RKO (cell line): ENCODE measurements at regions not wholly inside any gene's neighbourhood (a gene's known extent, or its start where the extent isn't known, plus 50 kb on each side); places are given as distances from the start of the nearest gene placed in this dataset.
"Not testable (repeated sequence)": the region's sequence is repeated elsewhere in the genome, so short reads cannot be mapped to it uniquely, and the experiment has no call there.

Experiments used
- DNase-seq: peaks from one replicate; pipeline ENCODE4 v3.0.0-alpha.2; 2016; ENCODE audit warnings: low spot score

DNA sequence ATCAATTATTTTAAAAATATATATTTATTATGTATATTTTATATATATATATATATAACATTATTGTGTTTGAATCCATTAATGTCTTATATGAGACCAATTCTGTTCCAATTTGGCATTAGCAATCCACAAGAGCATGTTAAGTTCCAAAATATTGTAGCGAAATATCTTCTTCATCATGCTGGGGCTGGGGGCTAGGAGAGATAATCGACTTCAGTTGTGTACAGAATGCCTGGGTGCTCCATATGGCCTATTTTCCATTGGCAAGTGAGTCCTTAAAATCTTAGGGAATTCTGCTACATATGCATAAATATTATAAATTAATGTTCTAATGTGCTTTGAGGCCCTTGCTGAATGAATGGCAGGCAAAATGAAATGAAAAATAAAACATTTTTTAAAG, 117.7 kb downstream of the PCDH7 start:
- DNase-seq: no peak

DNA sequence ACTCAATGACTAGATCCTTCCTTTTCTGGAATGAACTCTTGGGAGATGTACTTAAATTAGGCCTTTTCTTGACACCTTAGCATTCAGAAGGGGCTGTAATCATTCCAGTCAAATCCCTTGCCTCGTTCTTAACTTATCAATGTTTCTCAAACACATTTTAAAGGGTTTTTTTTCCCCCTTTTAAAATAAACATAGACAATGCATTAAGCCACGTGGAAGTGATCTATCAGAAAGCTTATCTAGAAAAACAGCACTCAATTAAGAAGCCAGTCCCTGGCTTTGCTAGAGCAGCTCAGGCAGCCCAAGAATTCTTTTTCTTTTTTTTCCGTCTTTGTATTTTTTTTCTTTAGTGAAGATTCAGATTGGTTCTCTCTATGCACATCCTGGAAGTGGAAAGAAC, 118.2 kb downstream of the PCDH7 start:
- DNase-seq: no peak

DNA sequence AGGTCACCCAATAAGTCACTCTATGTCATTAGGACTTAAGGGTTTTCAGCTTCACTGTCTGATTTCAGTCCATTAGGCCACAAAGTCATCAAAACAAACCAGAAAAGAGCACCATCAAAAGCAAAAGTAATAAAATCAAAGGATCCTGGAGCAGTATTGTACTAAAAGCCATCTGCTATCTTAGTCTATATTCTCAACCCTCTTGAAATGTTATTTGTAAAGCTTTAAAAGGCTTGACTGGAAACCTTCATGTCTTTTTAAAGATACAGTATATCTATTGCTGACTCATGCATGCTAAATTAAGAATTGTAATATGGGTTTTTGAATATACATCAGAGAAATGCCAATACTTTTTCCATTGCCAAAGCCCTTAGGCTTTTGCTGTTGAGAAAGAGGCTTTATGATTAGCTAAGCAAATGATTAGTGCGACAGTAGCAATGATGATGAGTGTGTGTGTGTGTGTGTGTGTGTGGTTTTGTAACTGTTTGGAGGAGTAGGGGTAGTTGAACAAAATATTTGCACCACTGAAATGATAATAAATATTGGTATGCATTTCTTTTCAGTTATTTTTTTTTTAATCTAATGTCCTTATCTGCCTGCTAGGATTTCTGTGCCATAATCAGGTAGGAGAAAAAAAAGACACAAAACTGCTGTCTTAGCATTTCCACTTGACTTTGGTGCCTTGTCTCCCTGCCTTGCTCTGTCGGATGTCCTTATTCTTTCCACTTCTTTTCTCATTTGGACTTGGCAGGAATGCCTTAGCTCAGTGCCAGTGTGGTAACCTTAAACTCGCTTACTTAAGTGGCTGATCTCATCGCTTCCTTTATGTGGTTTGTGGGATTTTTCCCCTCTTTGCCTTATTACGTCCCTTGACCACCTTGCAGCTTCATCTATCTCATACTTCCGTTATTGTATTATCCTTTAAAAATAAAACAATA, 119.7 kb downstream of the PCDH7 start:
- no peak for DNase-seq

DNA sequence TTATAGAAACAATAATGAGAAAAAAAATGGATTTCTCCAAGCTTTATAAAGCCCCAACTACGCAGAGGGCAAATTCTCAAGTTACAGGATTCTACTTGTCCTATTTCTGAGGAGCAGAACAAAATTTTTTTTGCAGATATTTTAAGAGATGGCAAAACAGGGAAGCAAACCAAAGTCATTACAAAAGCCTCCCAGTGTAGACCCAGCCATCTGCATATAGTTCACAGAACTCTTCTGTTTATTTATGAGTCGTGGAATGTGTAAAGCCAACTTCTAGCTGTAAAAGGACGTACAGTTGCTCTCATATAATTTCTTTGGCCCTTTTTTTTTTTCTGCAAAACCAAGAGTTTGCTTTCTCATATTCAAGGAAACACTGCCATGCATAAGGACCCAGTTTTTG, 120.4 kb downstream of the PCDH7 start:
- DNase-seq: no peak

DNA sequence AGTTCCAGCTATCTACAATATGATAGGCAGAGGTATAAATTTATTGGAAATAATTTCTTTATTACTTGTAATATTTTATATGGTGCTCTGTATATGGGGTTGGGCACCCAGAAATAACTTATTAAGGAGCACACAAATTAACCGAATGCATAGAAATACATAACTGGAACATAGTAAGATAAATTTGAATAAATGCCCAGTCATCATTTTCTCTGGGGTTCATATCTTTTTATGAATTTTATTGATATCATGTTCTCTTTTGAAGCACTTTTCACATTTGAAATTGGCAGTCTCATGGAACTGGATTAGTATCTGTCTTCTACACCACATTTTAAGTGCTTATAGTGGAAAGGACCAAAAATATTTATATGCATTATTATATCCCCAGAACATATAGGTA, 122.0 kb downstream of the PCDH7 start:
- DNase-seq: no peak

DNA sequence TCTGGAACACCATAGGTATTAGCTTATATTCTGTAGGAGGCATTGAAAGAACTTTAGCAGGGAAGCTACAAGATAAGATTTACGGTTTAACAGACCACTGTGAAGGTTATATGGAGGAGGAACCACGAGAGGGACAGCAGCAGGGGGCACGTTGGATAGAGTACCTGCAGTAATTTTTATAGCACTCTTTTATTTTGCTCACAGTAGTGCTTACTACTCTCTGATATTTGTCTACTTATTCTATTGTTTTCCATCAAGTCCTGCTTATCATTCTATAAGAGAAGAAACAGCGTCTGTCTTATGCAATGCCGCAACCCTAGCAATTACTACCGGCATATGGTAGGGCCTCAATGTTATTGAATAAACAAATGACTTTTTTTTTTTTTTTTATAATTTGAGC, 122.5 kb downstream of the PCDH7 start:
- DNase-seq: no peak

DNA sequence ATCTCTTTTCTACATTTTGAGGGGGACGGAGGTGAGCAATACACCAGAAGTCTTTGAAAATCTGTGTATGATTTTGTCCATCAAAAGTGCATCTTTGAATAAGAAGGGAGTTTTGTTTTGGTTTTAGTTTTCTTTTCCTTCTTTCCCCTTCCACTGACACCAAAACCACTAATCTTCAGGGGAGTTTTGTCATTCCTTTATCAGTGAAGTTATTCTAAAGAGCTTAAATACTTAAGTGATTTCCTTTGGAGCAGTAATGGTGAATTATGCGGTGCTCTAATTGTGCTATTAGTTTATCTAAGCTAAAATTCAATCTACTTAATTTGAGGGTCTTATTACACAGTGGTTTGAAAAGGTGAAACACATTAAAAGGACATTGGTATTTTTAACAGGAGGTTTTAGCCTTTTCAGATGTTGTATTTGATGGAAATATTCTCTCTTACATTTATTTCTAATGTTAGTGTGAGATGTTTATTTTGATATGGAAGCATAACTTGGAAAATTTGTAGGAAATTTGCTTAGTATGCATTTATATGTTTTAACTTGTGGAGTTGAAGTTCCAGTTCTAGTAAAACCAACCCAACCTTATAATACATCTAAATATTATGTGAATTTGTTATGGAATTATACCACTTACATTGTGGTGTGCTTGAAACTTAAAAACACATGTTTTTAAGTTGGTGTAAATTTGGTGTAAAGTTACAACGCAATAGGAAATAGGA, 124.9 kb downstream of the PCDH7 start:
- no peak for DNase-seq

DNA sequence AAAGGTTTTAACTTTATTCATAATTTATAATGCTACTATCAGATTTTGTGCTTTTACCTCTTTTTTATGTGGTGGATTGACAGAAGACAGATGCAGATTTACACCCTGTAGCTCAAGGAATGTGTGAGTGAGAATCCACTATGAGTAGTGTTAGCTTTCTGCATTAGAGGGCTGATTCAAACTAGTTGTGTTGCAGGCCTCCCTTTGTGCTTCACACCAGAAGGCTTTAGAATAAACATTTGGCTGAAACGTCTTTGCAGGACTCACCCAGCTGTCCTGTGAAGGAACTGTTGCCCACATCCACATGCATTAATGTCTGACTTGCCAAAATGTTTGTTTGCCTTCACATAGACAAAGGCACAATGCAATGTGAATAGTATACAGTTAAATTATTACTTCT, 127.0 kb downstream of the PCDH7 start:
- DNase-seq: no peak

DNA sequence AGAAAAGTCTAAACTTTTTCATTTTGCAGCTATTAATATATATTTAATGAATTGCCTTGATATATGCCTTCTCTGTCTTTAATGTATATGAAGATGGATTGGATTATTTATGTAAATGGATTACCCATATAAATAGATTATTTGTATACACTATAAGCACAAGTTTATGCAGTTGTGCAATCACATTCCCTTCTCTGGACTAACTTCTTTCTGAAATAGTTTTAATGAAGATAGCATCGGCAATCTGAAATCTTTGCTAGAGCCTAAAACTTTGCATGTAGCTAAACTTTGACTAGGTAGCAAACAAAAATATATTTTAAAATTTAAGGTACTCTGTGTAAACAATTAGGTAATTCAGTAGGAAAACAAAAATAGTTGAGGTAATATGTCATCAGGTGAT, 127.8 kb downstream of the PCDH7 start:
- no peak for DNase-seq

DNA sequence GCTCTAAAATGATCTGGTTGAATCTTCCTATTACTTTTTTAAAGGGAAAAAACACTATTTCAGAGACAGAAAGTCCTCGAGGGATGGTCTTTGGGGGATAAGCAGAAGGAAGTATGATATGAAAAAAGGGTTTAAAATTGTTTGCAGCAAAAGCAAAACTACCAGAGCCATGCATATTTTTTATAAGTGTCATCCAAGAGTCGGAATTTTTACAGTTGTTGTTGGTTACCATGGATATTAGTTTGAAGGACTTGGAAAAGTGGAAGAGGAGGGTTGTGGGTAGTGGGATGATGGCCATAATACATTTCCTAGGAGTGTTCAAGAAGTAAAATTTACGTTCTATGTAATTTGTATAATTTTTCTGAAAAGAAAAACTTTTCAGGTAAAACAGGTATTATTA, 134.4 kb downstream of the PCDH7 start:
- no peak for DNase-seq

DNA sequence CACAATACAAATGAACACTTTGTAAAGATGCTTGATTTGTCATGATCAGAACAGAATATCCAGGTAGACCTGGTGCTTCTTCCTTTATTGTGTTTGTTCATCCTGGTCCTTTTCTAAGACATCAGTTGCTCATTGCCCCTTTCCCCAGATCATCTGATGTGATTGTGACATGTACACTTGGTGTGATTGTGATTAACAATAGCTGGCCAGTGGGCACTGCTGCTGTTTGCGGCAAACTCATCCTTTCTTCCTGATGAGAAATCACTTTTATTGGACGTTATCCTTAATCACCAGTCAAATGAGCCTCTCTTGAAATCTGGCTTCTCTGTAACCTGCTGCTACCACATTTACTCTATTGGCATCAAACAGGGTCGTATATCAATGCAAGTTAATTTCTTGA, 135.1 kb downstream of the PCDH7 start:
- no peak for DNase-seq

DNA sequence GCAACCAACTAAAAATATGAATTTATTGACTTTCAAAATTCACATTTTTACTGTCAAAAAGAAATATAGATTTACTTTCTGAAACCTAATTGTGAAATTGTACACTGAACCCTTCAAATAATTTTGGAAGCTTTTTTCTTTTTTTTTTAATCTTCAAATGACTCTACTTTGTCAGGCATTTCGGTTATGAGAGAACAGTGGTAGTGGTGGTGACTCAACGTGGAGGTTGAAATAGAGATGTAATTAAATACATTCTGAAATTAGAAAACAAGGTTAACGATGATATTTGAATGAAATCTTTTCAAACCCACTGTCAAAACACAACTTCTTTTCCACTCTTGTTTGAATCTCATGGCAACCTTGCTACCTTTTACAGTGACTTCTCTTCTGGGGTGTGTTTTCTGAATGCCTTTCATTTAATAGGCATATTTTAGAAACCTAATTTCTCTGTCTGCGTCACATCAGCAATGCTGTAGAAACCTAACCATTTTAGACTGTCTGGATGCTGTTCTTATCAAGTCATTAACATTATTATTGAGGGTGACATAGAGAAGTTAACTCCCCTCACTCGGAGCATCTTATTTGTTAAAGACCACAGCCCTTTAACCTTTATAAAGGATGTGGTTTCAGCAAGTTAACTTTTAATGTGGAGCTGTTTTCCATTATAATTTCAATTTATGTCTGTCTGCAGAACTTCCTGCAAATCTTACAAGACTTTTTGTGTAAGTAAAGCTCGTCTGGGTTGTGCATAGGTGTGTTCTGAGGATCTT, 136.8 kb downstream of the PCDH7 start:
- no peak for DNase-seq

DNA sequence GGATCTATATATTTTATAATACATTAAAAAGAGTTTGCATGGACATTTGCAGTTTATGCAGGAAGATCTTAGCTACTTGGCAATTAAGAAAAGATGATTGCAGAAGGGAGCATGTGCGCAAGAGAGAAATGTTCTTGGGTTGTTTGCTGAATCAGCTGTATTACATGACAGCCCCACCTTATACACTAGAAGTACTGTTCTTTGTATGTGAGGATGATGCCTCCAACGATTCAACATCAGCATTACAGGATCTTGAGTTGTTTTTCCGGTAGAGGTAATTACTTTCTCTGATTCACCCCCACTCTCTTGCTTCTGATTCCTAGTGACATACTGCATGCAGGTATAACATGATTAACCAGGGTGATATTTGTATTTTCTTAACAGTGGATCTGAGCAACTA, 140.8 kb downstream of the PCDH7 start:
- DNase-seq: no peak

DNA sequence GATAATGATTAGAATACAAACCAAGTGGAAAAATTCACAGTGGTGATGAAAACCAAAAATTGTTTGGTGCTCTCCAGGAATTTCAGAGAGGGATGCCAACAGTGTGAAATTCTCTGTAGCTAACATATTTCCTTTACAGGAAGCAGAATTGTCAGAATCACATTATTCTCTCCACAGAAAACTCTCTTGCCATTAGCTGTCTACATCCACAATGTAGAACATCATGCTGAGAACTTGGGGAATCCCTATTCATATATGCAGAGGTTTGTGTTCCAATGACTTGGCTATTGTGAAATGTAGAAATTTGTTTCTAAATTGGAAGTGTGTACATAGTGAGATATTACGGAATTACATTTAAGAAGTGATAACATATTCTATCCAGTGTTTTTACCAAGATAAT, 142.0 kb downstream of the PCDH7 start:
- DNase-seq: no peak

DNA sequence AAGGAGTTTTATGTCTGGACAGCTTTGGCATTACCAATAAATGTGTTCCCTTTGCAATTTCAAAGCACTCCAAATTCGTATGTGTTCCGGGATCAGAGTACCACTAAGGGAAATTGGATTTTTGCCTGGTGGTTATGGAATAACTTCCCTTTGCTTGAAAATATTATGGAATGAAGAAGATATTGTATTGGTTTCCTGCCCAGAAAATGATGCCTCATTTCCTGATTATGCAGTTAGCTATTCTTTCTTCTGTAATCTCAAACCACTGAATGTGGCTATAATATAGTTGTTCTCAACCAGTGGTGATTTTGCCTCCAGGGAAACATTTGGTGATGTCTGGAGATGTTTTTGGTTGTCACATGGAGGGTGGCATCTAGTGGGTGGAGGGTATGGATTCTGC, 142.9 kb downstream of the PCDH7 start:
- DNase-seq: no peak

DNA sequence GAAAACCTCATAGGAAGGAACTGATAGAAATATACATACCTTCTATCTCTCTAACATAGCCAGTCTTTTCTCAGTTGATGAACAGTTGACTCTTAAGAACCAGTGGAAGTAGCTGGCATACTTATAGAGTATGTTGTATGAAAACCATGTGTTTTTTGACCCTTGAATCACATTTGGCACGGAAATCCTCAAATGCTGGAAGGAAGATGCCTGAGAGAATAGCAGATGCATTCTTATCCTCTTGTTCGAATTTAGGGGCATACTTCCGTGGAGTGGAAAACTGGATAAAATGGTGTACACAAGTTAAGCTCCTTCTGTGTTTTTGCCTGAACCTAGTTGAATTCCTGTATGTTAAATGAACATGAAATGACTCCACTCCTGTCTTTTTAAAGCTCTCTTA, 145.5 kb downstream of the PCDH7 start:
- DNase-seq: no peak

DNA sequence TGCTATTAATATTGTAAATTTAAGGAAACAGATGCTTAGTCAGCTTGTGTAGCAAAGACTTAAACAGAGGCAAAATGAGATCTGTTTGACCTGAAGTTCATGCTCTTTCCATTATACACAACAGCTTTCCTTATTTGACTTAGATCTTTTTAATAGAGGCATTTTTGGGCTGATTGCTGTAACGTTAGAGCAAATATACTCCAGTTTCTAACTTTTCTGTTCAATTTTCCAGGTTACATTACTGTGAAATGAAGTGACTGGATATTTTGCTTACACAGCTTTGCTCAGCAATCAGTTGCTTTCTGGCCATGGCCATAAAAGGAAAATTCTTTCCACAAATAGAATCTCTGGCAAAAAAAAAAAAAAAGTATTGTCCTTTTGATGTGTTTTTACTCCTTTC, 146.2 kb downstream of the PCDH7 start:
- DNase-seq: no peak

DNA sequence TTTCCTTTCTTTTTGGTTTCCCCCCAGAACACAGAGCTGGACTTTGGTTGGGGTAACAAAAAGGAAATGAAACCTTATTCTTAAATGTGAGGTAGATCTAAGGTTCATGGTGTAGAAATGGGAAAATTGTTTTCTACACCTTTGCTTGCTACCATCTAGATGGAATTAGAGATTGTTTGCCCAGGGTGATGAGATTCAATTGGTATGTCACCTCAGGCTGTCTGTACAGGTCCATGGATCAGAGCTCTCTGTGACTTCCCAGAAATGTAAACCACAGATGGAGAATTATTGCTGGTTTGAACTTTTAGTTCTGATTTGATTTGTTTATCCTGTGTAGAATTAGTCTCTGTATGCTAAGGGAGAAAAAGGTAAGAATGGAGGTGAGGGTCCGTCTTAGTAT, 146.7 kb downstream of the PCDH7 start:
- DNase-seq: no peak

DNA sequence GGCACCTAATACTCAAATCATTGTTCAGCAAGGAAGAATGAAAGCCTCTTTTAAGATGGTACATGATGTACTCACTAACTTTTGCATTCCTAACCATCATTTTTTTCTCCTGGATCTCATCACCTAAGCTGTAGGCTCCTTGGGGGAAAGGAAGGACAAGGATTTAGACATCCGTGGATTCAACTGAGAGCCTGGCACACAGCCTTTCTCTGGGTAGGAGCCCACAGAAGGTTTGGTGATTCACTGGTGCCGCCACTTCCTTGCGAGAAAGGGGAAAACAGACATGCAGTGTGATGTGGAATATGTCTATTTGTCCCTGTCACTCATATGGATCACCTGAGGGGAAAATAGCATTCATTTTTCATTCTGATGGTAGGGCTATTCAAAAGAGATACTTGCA, 147.3 kb downstream of the PCDH7 start:
- DNase-seq: no peak

DNA sequence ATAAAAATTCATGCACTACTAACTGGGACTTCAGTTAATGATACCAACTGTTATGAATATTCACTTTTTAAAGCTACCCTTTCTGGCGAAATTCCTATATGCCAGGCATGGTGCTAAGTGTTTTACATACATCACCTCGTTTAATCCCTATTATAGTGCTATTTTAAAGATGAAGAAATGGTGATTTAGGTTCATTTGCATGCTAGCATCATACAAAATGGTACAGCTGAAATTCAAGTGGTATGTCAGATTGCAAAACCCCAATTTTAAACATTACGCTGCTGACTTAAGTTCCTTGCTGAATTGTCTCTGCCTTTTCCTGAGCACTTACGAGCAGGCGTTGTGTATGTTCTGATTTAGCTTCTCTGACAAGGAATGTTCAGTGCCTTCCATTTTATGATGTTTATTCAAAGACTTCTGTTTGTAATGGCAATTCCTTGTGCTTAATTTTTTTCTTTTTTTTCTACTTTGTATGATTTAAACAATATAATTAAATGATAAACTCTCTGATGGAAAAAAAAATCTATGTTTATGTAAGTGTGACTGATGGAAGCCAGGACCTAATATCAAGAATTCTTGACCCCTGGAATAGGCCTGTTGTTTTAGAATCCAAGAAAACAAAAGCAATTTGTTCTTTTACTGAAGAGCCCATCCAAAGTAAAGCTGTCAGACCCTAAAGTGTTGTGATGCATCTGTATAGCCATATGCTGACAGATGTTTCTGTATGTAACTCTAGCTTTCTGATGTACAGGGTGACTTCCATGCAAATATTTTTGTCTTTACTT, 148.1 kb downstream of the PCDH7 start:
- DNase-seq: no peak

DNA sequence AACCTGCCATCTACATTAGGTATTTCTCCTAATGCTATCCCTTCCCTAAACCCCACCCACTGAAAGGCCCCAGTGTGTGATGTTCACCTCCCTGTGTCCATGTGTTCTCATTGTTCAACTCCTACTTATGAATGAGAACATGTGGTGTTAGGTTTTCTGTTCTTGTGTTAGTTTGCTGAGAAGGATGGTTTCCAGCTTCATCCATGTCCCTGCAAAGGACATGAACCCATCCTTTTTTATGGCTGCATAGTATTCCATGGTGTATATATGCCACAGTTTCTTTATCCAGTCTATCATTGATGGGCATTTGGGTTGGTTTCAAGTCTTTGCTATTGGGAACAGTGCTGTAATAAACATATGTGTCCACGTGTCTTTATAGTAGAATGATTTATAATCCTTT, 149.2 kb downstream of the PCDH7 start:
- DNase-seq: not testable (repeated sequence)

DNA sequence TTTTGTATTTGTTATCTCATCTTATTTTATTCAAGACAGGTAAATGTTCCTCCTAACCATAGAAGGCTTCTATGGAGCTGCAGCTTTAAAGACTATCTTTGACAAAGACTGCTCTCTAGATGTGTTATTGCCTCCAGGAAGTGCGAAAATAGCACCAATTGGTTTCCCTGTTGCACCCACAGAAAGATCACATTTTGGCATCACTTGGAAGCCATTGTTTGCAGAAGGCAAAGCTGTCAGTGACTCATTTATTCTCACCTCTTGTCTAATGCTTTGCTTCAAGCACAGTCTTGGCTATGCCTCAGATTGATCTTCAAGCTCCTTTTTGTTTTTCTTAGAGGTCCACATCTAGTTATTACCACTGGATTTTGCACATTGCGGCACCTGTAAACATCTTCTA, 150.3 kb downstream of the PCDH7 start:
- peak; percentile 4 for DNase-seq
